ENCODE measurements at regions not wholly inside any gene's neighbourhood (a gene's known extent, or its start where the extent isn't known, plus 50 kb on each side); places are given as distances from the start of the nearest gene placed in this dataset.
"Not testable (repeated sequence)": the region's sequence is repeated elsewhere in the genome, so short reads cannot be mapped to it uniquely, and the experiment has no call there.

GRCh38 chr18:5830902-5831301, 64.4 kb downstream of the TMEM200C start:
- H3K4me3 ChIP-seq (ENCODE audit: low read depth, low read length); DNase-seq (ENCODE audit: low read depth): not testable (repeated sequence)

- no peak for DNase-seq (ENCODE audit: low read depth)
- no peak overlapping the region for H3K4me3 ChIP-seq (ENCODE audit: low read depth, low read length)
- no peak for TF ChIP-seq CTCF (IDR thresholded peaks at IDR 0.05; ENCODE audit: insufficient read depth, low read depth, low read length)
Observed at GRCh38 chr18:5828913-5829312, 66.4 kb downstream of the TMEM200C start.

- H3K4me3 ChIP-seq (ENCODE audit: low read depth, low read length) = no peak overlapping the region
- DNase-seq (ENCODE audit: low read depth) = no peak
- TF ChIP-seq CTCF (IDR thresholded peaks at IDR 0.05; ENCODE audit: insufficient read depth, low read depth, low read length) = no peak
Observed at GRCh38 chr18:5825663-5826062, 69.7 kb downstream of the TMEM200C start.

- DNase-seq (ENCODE audit: low read depth) = no peak
- TF ChIP-seq CTCF (IDR thresholded peaks at IDR 0.05; ENCODE audit: insufficient read depth, low read depth, low read length) = no peak
- no peak overlapping the region for H3K4me3 ChIP-seq (ENCODE audit: low read depth, low read length)
Observed at GRCh38 chr18:5824370-5824984, 70.8 kb downstream of the TMEM200C start.

- H3K4me3 ChIP-seq (ENCODE audit: low read depth, low read length) = no peak overlapping the region
- TF ChIP-seq CTCF (IDR thresholded peaks at IDR 0.05; ENCODE audit: insufficient read depth, low read depth, low read length) = no peak
- no peak for DNase-seq (ENCODE audit: low read depth)
Observed at GRCh38 chr18:5817816-5818215, 77.5 kb downstream of the TMEM200C start.

- TF ChIP-seq CTCF (IDR thresholded peaks at IDR 0.05; ENCODE audit: insufficient read depth, low read depth, low read length) = no peak
- H3K4me3 ChIP-seq (ENCODE audit: low read depth, low read length) = no peak overlapping the region
- DNase-seq (ENCODE audit: low read depth) = no peak
Observed at GRCh38 chr18:5806860-5807259, 88.5 kb downstream of the TMEM200C start.

- H3K4me3 ChIP-seq (ENCODE audit: low read depth, low read length) = no peak overlapping the region
- no peak for DNase-seq (ENCODE audit: low read depth)
- TF ChIP-seq CTCF (IDR thresholded peaks at IDR 0.05; ENCODE audit: insufficient read depth, low read depth, low read length) = no peak
Observed at GRCh38 chr18:5787936-5788335, 107.4 kb downstream of the TMEM200C start.

Measured in fibroblast of villous mesenchyme (primary cell).